Right lobe of liver (tissue), 6 donors: ENCODE measurements at regions not wholly inside any gene's neighbourhood (a gene's known extent, or its start where the extent isn't known, plus 50 kb on each side); places are given as distances from the start of the nearest gene placed in this dataset.
A peak's percentile ranks its signal among the peaks of the same experiment; 100 is the strongest.

Source experiments
- ATAC-seq, 4 donors: fragments of 200-7000 bp; cut with Tn5 transposase; one replicate each; pipeline ENCODE4 v1.9.1; 2020; ENCODE audit warnings: mild to moderate bottlenecking in 4 of 4, moderate library complexity in 4 of 4
- DNase-seq, 3 donors: peaks; one replicate each; pipeline ENCODE4 v3.0.0-alpha.2; 2020
- H3K27ac ChIP-seq, 3 donors: fragments of 200-600 bp; one replicate each; pipeline ENCODE4 v1.8.0; 2022
- H3K27me3 ChIP-seq, 2 donors: fragments of 200-600 bp; one replicate each; pipeline ENCODE4 v1.8.0; 2022
- H3K36me3 ChIP-seq, 4 donors: fragments of 200-600 bp; sonication (generic) in 1 of 4; one replicate each; pipeline versions ENCODE4 v1.5.1 to v1.8.0; 2017 to 2022; ENCODE audit warnings: control low read depth in 1 of 4
- H3K4me1 ChIP-seq, 4 donors: fragments of 200-600 bp; sonication (generic) in 1 of 4; one replicate each; pipeline versions ENCODE4 v1.5.1 to v1.8.0; 2017 to 2022; ENCODE audit warnings: control low read depth in 1 of 4
- H3K4me3 ChIP-seq, 3 donors: fragments of 200-600 bp; one replicate each; pipeline ENCODE4 v1.8.0; 2022
- H3K9me3 ChIP-seq, 4 donors: fragments of 200-600 bp; sonication (generic) in 1 of 4; one replicate each; pipeline versions ENCODE4 v1.5.1 to v1.8.0; 2017 to 2022; ENCODE audit warnings: control low read depth in 1 of 4
- POLR2A ChIP-seq: fragments of 450-650 bp; IDR thresholded peaks from one replicate; pipeline ENCODE4 v1.6.1; 2017; ENCODE audit warnings: antibody characterized with exemption, mild to moderate bottlenecking
- WGBS: methylation state at CpG from one replicate; pipeline ENCODE4 v1.1.6; 2018; ENCODE audit warnings: low coverage, low lambda C conversion rate; ENCODE audit not compliant: insufficient coverage; ENCODE audit errors: missing lambda C conversion rate; 5-methylcytosine and 5-hydroxymethylcytosine counted together
- intact Hi-C, 2 donors: fragments of 100-400 bp; cut with DNase I; formaldehyde crosslinking; loops; one replicate each; pipeline versions ENCODE4 v1.11.2 to v1.14.1; 2022
- TF ChIP-seq, protein P1 (sequence below), 4 donors: fragments of 200-600 bp in 3 of 4; fragments of 450-650 bp in 1 of 4; IDR thresholded peaks; one replicate each; pipeline versions ENCODE4 v1.5.1 to v1.8.0; 2016 to 2022; ENCODE audit warnings: antibody characterized with exemption in 4 of 4, mild to moderate bottlenecking in 2 of 4
- donor health status: DM: no; HTN: yes; CAD: no.
- donor health status: DM: no; HTN: no; CAD: no.
- donor health status: DM: no; HTN: no; CAD: no.
- donor health status: DM: no; HTN: yes; CAD: no.
- donor health status: DM: no; HTN: yes; CAD: no.

DNA sequence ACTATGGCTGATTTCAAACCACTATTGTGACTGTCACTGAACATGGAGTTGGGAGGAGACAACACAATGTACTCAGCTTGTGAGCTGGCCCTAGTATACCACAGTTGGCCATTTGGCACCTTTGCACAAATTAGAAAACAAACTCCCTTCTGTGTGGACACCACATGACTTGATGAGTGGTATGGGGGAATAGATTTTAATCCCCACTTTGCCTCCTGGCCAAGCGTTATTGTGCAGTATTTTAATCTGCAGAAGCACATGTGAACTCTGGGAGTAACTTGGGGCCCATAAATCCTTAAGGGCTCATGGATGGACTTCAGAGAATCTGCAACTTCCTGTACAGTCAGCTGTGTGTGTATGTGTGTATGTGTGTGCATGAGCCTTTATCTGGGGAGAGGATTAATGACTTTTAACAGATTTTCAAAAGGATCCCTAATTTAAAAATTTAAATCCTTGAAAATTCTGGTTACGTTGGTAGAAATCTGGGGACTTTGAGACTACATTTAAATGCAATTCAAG is 105.0 kb upstream of the PAQR3 start:
- no peak for ATAC-seq
- no peak for TF ChIP-seq POLR2A
- TF ChIP-seq, protein P1, sequence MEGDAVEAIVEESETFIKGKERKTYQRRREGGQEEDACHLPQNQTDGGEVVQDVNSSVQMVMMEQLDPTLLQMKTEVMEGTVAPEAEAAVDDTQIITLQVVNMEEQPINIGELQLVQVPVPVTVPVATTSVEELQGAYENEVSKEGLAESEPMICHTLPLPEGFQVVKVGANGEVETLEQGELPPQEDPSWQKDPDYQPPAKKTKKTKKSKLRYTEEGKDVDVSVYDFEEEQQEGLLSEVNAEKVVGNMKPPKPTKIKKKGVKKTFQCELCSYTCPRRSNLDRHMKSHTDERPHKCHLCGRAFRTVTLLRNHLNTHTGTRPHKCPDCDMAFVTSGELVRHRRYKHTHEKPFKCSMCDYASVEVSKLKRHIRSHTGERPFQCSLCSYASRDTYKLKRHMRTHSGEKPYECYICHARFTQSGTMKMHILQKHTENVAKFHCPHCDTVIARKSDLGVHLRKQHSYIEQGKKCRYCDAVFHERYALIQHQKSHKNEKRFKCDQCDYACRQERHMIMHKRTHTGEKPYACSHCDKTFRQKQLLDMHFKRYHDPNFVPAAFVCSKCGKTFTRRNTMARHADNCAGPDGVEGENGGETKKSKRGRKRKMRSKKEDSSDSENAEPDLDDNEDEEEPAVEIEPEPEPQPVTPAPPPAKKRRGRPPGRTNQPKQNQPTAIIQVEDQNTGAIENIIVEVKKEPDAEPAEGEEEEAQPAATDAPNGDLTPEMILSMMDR (IDR thresholded peaks at IDR 0.05), result no peak

DNA sequence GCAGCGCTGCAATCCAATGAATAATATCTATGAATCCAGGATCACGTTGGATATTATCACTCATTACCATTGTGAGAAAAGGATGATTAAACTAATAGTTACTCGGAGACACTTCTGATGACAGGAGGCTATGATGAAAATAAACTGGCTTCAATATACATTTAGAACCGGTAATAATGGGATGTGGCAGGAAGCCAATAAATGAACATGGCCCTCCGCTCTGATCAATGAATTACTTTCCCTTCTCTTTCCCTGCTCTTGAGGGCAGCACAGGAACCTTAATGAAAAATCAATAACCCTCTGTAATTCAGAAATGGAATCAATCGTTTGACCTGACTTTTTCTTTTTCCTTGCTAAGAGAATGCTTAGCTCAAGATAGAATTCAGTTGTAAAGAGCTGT is 103.9 kb upstream of the PAQR3 start:
- no peak overlapping the region for H3K4me3 ChIP-seq
- DNase-seq, result no peak
- no peak for ATAC-seq
- 56% methylated on average over 6 of the region's 6 CpGs for WGBS
- intact Hi-C loops, result no loop called here
- H3K9me3 ChIP-seq, result no peaks in the 10 kb centered on the region
- H3K27me3 ChIP-seq, result no peaks in the 10 kb centered on the region
- TF ChIP-seq, protein P1 (IDR thresholded peaks at IDR 0.05), result no peak
- TF ChIP-seq POLR2A, result no peak
- no peak overlapping the region for H3K27ac ChIP-seq
- no peaks in the 10 kb centered on the region for H3K4me1 ChIP-seq
- no peaks in the 10 kb centered on the region for H3K36me3 ChIP-seq

More for the DNA sequence above, 105.0 kb upstream of the PAQR3 start:
- H3K9me3 ChIP-seq, result no peaks in the 10 kb centered on the region
- H3K27ac ChIP-seq, result no peak overlapping the region
- H3K36me3 ChIP-seq, result no peaks in the 10 kb centered on the region
- no peaks in the 10 kb centered on the region for H3K4me1 ChIP-seq
- no peak overlapping the region for H3K4me3 ChIP-seq
- no peaks in the 10 kb centered on the region for H3K27me3 ChIP-seq
- intact Hi-C loops, result no loop called here
- DNase-seq, result no peak
- 57% methylated on average over 2 of the region's 2 CpGs for WGBS

DNA sequence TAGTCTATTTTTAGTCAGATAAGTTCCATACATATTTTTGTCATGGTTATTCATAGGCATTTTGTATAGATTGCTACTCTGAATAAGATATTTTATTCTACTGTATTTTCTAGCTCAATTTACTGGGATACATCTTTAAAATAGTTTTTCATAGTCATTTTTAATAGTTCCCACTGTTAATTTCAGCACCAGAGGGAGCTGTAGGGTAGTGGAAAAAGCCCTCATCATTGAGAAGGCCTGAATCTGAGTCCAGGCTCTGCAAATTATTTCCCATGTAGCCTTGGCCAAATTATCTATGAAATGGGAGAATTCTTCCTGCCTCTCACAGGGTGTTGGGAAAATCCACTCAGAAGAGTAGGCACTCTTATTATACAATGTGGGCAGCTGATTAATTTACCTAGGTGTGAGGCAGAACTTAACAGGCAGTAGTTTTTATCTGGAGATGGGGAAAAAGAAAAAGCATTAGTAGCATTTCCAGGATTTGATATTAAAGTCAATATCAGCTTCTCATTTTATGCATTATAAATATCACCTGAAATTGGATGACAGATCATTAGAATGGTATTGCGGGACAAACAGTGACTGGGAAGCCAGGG is 102.9 kb upstream of the PAQR3 start:
- no peak for DNase-seq

DNA sequence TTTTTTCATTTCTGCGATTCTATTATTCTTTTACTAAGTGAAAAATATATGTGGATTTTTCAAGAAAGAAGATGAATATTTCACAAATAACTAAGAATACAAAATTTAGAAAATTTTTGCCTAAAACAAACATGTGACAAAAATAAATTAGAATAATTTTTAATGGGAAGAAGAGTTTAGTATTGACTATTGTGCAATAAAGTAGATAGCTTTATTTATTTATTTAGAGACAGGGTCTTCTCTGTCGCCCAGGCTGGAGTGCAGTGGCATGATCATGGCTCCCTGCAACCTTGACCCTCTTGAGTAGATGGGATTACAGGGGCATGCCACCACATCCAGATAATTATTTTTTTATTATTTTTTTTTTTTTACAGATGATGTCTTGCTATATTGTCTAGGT is 95.3 kb upstream of the PAQR3 start:
- 75% methylated on average over 2 of the region's 2 CpGs for WGBS
- ATAC-seq, result no peak
- intact Hi-C loops, result no loop called here
- no peak for DNase-seq
- Histone ChIP-seq H3K36me3 (no peaks in the 10 kb centered on the region), H3K4me3 (no peak overlapping the region), H3K9me3 (no peaks in the 10 kb centered on the region), H3K4me1 (no peaks in the 10 kb centered on the region), H3K27me3 (no peaks in the 10 kb centered on the region), H3K27ac (no peak overlapping the region)
- TF ChIP-seq, protein P1 (IDR thresholded peaks at IDR 0.05), result no peak
- no peak for TF ChIP-seq POLR2A

More for the DNA sequence above, 102.9 kb upstream of the PAQR3 start:
- no peak for TF ChIP-seq POLR2A
- TF ChIP-seq, protein P1 (IDR thresholded peaks at IDR 0.05), result peak; percentile 25 to 43 (median 40)
- H3K27ac ChIP-seq, result no peak overlapping the region
- no peaks in the 10 kb centered on the region for H3K36me3 ChIP-seq
- peak in 2 of 4 donors; percentile 33 to 35 for ATAC-seq
- 100% methylated on average over 1 of the region's 1 CpG for WGBS
- H3K27me3 ChIP-seq, result no peaks in the 10 kb centered on the region
- no peak overlapping the region for H3K4me3 ChIP-seq
- no peaks in the 10 kb centered on the region for H3K4me1 ChIP-seq
- intact Hi-C loops, result no loop called here
- no peaks in the 10 kb centered on the region for H3K9me3 ChIP-seq
